Caco-2 (cell line): ENCODE measurements at regions not wholly inside any gene's neighbourhood (a gene's known extent, or its start where the extent isn't known, plus 50 kb on each side); places are given as distances from the start of the nearest gene placed in this dataset.

Experiments
- BruUV-seq: library from RNA; stranded (reverse); fragments of 400-500 nt; replicated peaks from 2 replicates; lab custom pipeline; 2021; lab: Mats Ljungman, UMichigan
- CTCF ChIA-PET: fragments of 300-600 bp; sonication (Branson Sonifier 250); formaldehyde crosslinking; loops from one replicate; lab custom pipeline; 2022; ENCODE audit warnings: antibody characterized with exemption; lab: Charles Lee
- POLR2A ChIA-PET: fragments of 300-600 bp; sonication (Branson Sonifier 250); formaldehyde crosslinking; loops from one replicate; lab custom pipeline; 2022; ENCODE audit warnings: antibody characterized with exemption; lab: Charles Lee
- DNase-seq, 2 experiments: peaks; one replicate each; pipeline versions ENCODE4 v3.0.0 to v3.0.0-alpha.2; 2020 to 2022
- H3K27me3 ChIP-seq: replicated peaks from 2 replicates; pipeline ENCODE4 v1.6.0; 2011; ENCODE audit warnings: low read length; ENCODE audit not compliant: control insufficient read depth, insufficient read depth
- H3K36me3 ChIP-seq: 2 replicates; pipeline ENCODE4 v1.5.1; 2011; ENCODE audit warnings: low read length; ENCODE audit not compliant: control insufficient read depth, insufficient read depth
- H3K4me1 ChIP-seq: fragments of 250-450 bp; sonication (Bioruptor Pico); 2 replicates; pipeline ENCODE4 v1.5.1; 2020; ENCODE audit warnings: mild to moderate bottlenecking
- H3K4me3 ChIP-seq: 2 replicates; pipeline ENCODE4 v1.5.1; 2011; ENCODE audit warnings: low read depth, mild to moderate bottlenecking, control low read depth, low read length
- H3K9me3 ChIP-seq: fragments of 250-450 bp; sonication (Bioruptor Pico); 2 replicates; pipeline ENCODE4 v1.5.1; 2020; ENCODE audit warnings: mild to moderate bottlenecking, moderate library complexity
- H3K27ac Mint-ChIP-seq: one replicate; pipeline ENCODE4 v1.8.0; 2022; ENCODE audit warnings: mixed read lengths; ENCODE audit not compliant: unreplicated experiment
- H3K27me3 Mint-ChIP-seq: one replicate; pipeline ENCODE4 v1.8.0; 2022; ENCODE audit warnings: mixed read lengths; ENCODE audit not compliant: insufficient read depth, unreplicated experiment
- H3K36me3 Mint-ChIP-seq: one replicate; pipeline ENCODE4 v1.8.0; 2022; ENCODE audit warnings: mild to moderate bottlenecking, mixed read lengths; ENCODE audit not compliant: insufficient read depth, unreplicated experiment
- H3K4me1 Mint-ChIP-seq: one replicate; pipeline ENCODE4 v1.8.0; 2022; ENCODE audit warnings: low read depth, mixed read lengths; ENCODE audit not compliant: unreplicated experiment
- H3K4me3 Mint-ChIP-seq: one replicate; pipeline ENCODE4 v1.8.0; 2022; ENCODE audit warnings: mild to moderate bottlenecking, moderate library complexity, mixed read lengths; ENCODE audit not compliant: unreplicated experiment
- H3K9me3 Mint-ChIP-seq: one replicate; pipeline ENCODE4 v1.8.0; 2022; ENCODE audit warnings: mixed read lengths; ENCODE audit not compliant: unreplicated experiment
- intact Hi-C: fragments of 100-400 bp; cut with micrococcal nuclease; formaldehyde crosslinking; loops from one replicate; pipeline ENCODE4 v1.10.0; 2022; ENCODE audit not compliant: unreplicated experiment
- TF ChIP-seq, protein P1 (sequence below), 2 experiments: fragments of 200-600 bp in 1 of 2; IDR thresholded peaks; 1 replicate in 1 of 2; 2 replicates in 1 of 2; pipeline versions ENCODE4 v1.5.1 to v1.8.0; 2011 to 2022; ENCODE audit warnings: antibody characterized with exemption in 1 of 2, control low read depth in 1 of 2, inconsistent platforms in 1 of 2, low read depth in 1 of 2, low read length in 1 of 2, mild to moderate bottlenecking in 1 of 2, moderate library complexity in 1 of 2; ENCODE audit not compliant: insufficient read depth in 1 of 2, severe bottlenecking in 1 of 2, unreplicated experiment in 1 of 2

DNA sequence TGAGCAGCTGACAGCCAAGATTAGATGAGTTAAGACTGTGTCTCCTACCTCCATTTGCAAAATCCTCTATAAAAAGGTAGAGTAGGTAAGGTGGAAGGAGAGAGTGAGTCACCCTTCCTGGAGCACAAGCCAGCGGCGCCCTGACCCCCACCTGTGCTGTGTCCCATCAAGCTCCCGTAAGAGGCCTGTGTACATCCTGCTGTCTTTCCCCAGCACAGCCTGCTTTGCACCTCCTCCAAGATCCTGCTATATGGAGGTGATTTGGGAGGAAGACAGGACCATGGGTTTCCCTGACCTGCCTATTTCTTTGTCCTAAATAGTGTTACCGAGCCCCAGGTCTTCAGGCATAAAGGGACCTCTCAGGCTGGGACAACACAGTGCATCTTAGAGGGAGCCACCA, 62.3 kb upstream of the UQCRFS1 start:
- no peak for DNase-seq
- H3K9me3 Mint-ChIP-seq: no peaks in the 10 kb centered on the region
- H3K4me1 ChIP-seq: no peaks in the 10 kb centered on the region
- H3K4me1 Mint-ChIP-seq: no peaks in the 10 kb centered on the region
- no peaks in the 10 kb centered on the region for H3K36me3 ChIP-seq
- no peak overlapping the region for H3K4me3 Mint-ChIP-seq
- POLR2A ChIA-PET: no interaction called here
- CTCF ChIA-PET: no interaction called here
- TF ChIP-seq, protein P1, sequence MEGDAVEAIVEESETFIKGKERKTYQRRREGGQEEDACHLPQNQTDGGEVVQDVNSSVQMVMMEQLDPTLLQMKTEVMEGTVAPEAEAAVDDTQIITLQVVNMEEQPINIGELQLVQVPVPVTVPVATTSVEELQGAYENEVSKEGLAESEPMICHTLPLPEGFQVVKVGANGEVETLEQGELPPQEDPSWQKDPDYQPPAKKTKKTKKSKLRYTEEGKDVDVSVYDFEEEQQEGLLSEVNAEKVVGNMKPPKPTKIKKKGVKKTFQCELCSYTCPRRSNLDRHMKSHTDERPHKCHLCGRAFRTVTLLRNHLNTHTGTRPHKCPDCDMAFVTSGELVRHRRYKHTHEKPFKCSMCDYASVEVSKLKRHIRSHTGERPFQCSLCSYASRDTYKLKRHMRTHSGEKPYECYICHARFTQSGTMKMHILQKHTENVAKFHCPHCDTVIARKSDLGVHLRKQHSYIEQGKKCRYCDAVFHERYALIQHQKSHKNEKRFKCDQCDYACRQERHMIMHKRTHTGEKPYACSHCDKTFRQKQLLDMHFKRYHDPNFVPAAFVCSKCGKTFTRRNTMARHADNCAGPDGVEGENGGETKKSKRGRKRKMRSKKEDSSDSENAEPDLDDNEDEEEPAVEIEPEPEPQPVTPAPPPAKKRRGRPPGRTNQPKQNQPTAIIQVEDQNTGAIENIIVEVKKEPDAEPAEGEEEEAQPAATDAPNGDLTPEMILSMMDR (IDR thresholded peaks at IDR 0.05; ENCODE audit: insufficient read depth in 1 of 2, low read depth in 1 of 2, low read length in 1 of 2, severe bottlenecking in 1 of 2, unreplicated experiment in 1 of 2): no peak
- intact Hi-C loops: no loop called here
- H3K27ac Mint-ChIP-seq: no peak overlapping the region
- H3K9me3 ChIP-seq: no peaks in the 10 kb centered on the region
- BruUV-seq: no TSS peak
- H3K27me3 Mint-ChIP-seq: peaks cover 5% of the 10 kb centered on the region
- no peaks in the 10 kb centered on the region for H3K27me3 ChIP-seq
- H3K4me3 ChIP-seq: no peak overlapping the region
- no peaks in the 10 kb centered on the region for H3K36me3 Mint-ChIP-seq

DNA sequence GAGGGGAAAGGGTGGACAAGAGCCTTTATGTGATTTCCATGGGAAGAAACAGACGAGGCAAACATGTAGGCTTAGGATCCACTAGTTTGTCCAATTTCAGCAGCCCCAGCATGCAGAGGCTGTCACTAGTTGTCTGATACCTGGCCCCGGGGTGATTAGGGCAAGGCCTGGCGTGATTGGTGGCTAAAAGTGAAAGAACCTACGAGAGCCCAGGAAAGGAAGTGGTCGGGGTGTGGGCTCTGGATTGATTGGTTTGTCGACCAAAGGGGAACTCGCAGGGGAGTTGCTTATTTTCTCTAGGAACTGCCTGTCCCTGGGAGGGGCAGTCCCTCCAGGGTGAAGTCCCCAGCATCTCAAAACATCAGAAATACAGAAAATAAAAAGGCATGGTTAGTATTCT, 64.2 kb upstream of the UQCRFS1 start:
- POLR2A ChIA-PET: no interaction called here
- H3K4me3 ChIP-seq: no peak overlapping the region
- H3K4me3 Mint-ChIP-seq: no peak overlapping the region
- H3K9me3 Mint-ChIP-seq: no peaks in the 10 kb centered on the region
- H3K9me3 ChIP-seq: no peaks in the 10 kb centered on the region
- no TSS peak for BruUV-seq
- no peaks in the 10 kb centered on the region for H3K4me1 ChIP-seq
- no peaks in the 10 kb centered on the region for H3K36me3 ChIP-seq
- intact Hi-C loops: no loop called here
- H3K27ac Mint-ChIP-seq: no peak overlapping the region
- TF ChIP-seq, protein P1 (IDR thresholded peaks at IDR 0.05; ENCODE audit: insufficient read depth in 1 of 2, low read depth in 1 of 2, low read length in 1 of 2, severe bottlenecking in 1 of 2, unreplicated experiment in 1 of 2): no peak
- CTCF ChIA-PET: no interaction called here
- no peaks in the 10 kb centered on the region for H3K36me3 Mint-ChIP-seq
- H3K4me1 Mint-ChIP-seq: no peaks in the 10 kb centered on the region
- H3K27me3 ChIP-seq: no peaks in the 10 kb centered on the region
- DNase-seq: peak in 1 of 2 experiments; percentile 60
- H3K27me3 Mint-ChIP-seq: peaks cover 5% of the 10 kb centered on the region

DNA sequence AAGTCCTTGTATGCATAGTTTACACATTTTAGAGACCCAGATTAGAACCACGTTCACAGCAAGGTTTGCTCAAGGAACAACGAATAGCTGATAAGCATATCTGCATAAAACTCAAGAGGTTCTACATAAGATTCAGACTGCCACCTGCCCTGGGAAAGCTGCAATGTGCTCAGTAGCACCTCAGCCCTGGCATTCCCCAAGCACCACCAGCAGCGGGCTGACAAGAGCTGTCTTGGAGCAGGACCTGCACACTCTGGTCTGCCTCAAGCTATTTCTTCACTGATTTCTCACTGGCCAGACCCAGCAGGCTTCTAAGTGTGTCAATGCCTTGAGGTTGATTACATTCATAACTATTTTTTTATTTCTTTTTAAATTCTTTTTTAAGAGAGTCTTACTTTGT, 65.8 kb upstream of the UQCRFS1 start:
- Histone ChIP-seq H3K27me3 (no peaks in the 10 kb centered on the region), H3K36me3 (no peaks in the 10 kb centered on the region), H3K9me3 (no peaks in the 10 kb centered on the region), H3K4me3 (no peak overlapping the region), H3K4me1 (no peaks in the 10 kb centered on the region)
- Mint-ChIP-seq H3K27me3 (peaks cover 5% of the 10 kb centered on the region), H3K36me3 (no peaks in the 10 kb centered on the region), H3K4me3 (no peak overlapping the region), H3K4me1 (no peaks in the 10 kb centered on the region), H3K9me3 (no peaks in the 10 kb centered on the region), H3K27ac (no peak overlapping the region)
- BruUV-seq: no TSS peak
- DNase-seq: peak in 1 of 2 experiments; percentile 6
- intact Hi-C loops: no loop called here
- ChIA-PET POLR2A (no interaction called here), CTCF (no interaction called here)
- TF ChIP-seq, protein P1 (IDR thresholded peaks at IDR 0.05; ENCODE audit: insufficient read depth in 1 of 2, low read depth in 1 of 2, low read length in 1 of 2, severe bottlenecking in 1 of 2, unreplicated experiment in 1 of 2): no peak
